B cell (primary cell): ENCODE measurements at regions not wholly inside any gene's neighbourhood (a gene's known extent, or its start where the extent isn't known, plus 50 kb on each side); places are given as distances from the start of the nearest gene placed in this dataset.

Experiments used
- ATAC-seq: fragments of 200-7000 bp; cut with Tn5 transposase; one replicate; pipeline ENCODE4 v1.10.0; 2021; ENCODE audit warnings: low read depth, mild to moderate bottlenecking, moderate number of reproducible peaks, moderate library complexity
- CTCF ChIA-PET: fragments of 350-600 bp; sonication (Branson Sonifier 250); formaldehyde crosslinking; loops from one replicate; lab custom pipeline; 2021; ENCODE audit warnings: antibody characterized with exemption, inconsistent platforms; lab: Charles Lee
- POLR2A ChIA-PET: fragments of 350-600 bp; sonication (Branson Sonifier 250); formaldehyde crosslinking; loops from one replicate; lab custom pipeline; 2021; ENCODE audit warnings: antibody characterized with exemption; lab: Charles Lee
- DNase-seq: peaks from one replicate; pipeline ENCODE4 v3.0.0; 2013
- H2AFZ ChIP-seq: 2 replicates; pipeline ENCODE4 v1.6.1; 2012; ENCODE audit warnings: mild to moderate bottlenecking, low read depth, low read length; ENCODE audit not compliant: insufficient read depth, poor library complexity, severe bottlenecking
- H3K27ac ChIP-seq, 2 donors: 1 replicate in 1 of 2; 2 replicates in 1 of 2; pipeline ENCODE4 v1.5.1; 2012 to 2013; ENCODE audit warnings: low read length in 2 of 2, mild to moderate bottlenecking in 2 of 2, moderate library complexity in 1 of 2
- H3K27me3 ChIP-seq, 4 experiments: fragments of 200-600 bp in 1 of 4; sonication (generic) in 1 of 4; replicated peaks in 1 of 4; 1 replicate in 2 of 4; 2 replicates in 2 of 4; pipeline versions ENCODE4 v1.6.1 to v1.7.0; 2013 to 2016; ENCODE audit warnings: low read length in 3 of 4, mild to moderate bottlenecking in 2 of 4, mixed read lengths in 1 of 4, moderate library complexity in 1 of 4; ENCODE audit not compliant: insufficient read depth in 4 of 4, control insufficient read depth in 3 of 4; ENCODE audit errors: control extremely low read depth in 1 of 4
- H3K36me3 ChIP-seq, 2 experiments: replicated peaks in 1 of 2; 1 replicate in 1 of 2; 2 replicates in 1 of 2; pipeline versions ENCODE4 v1.6.1 to v1.7.1; 2013; ENCODE audit warnings: low read length in 1 of 2; ENCODE audit not compliant: insufficient read depth in 2 of 2, control insufficient read depth in 1 of 2; ENCODE audit errors: control extremely low read depth in 1 of 2, extremely low read depth in 1 of 2
- H3K4me1 ChIP-seq, 2 donors: fragments of 200-600 bp in 1 of 2; sonication (generic) in 1 of 2; 1 replicate in 1 of 2; 2 replicates in 1 of 2; pipeline versions ENCODE4 v1.5.1 to v1.6.1; 2013 to 2017; ENCODE audit warnings: low read length in 2 of 2; ENCODE audit not compliant: control insufficient read depth in 2 of 2, insufficient read depth in 2 of 2
- H3K4me2 ChIP-seq: replicated peaks from 2 replicates; pipeline ENCODE3; 2012; ENCODE audit warnings: mild to moderate bottlenecking, low read depth, low read length; ENCODE audit not compliant: poor library complexity, severe bottlenecking
- H3K4me3 ChIP-seq, 5 experiments: fragments of 200-600 bp in 1 of 5; sonication (generic) in 1 of 5; 1 replicate in 3 of 5; 2 replicates in 2 of 5; pipeline versions ENCODE4 v1.5.1 to v1.7.0; 2011 to 2016; ENCODE audit warnings: low read length in 4 of 5, mild to moderate bottlenecking in 4 of 5, low read depth in 2 of 5, control low read depth in 1 of 5, moderate library complexity in 1 of 5; ENCODE audit not compliant: insufficient read depth in 1 of 5; ENCODE audit errors: control extremely low read depth in 1 of 5, extremely low read depth in 1 of 5
- H3K79me2 ChIP-seq: fragments of 200-600 bp; sonication (generic); one replicate; pipeline ENCODE4 v1.6.0; 2016; ENCODE audit warnings: low read length; ENCODE audit not compliant: control insufficient read depth, insufficient read depth
- H3K9ac ChIP-seq: fragments of 200-600 bp; sonication (generic); 2 replicates; pipeline ENCODE4 v1.6.1; 2017; ENCODE audit warnings: mild to moderate bottlenecking, low read length, moderate library complexity
- H3K9me3 ChIP-seq, 3 donors: one replicate each; pipeline versions ENCODE4 v1.6.1 to v1.7.1; 2013; ENCODE audit warnings: low read length in 2 of 3; ENCODE audit not compliant: control insufficient read depth in 2 of 3, insufficient read depth in 1 of 3; ENCODE audit errors: control extremely low read depth in 1 of 3
- H4K20me1 ChIP-seq: 2 replicates; pipeline ENCODE4 v1.6.0; 2012; ENCODE audit warnings: mild to moderate bottlenecking, low read length; ENCODE audit not compliant: insufficient read depth, control insufficient read depth, poor library complexity, severe bottlenecking
- H3K27ac Mint-ChIP-seq: one replicate; pipeline ENCODE4 v1.8.0; 2021; ENCODE audit warnings: mixed read lengths
- H3K27me3 Mint-ChIP-seq: one replicate; pipeline ENCODE4 v1.8.0; 2021; ENCODE audit warnings: mixed read lengths
- H3K4me1 Mint-ChIP-seq: one replicate; pipeline ENCODE4 v1.8.0; 2021; ENCODE audit warnings: mixed read lengths
- H3K4me3 Mint-ChIP-seq: one replicate; pipeline ENCODE4 v1.8.0; 2021; ENCODE audit warnings: mixed read lengths
- H3K9me3 Mint-ChIP-seq: one replicate; pipeline ENCODE4 v1.8.0; 2022; ENCODE audit warnings: mixed read lengths; ENCODE audit not compliant: insufficient read depth
- EZH2 ChIP-seq: IDR thresholded peaks from 2 replicates; pipeline ENCODE4 v1.6.1; 2012; ENCODE audit warnings: borderline replicate concordance, low read depth, mild to moderate bottlenecking, moderate library complexity, low read length; ENCODE audit not compliant: insufficient read depth, poor library complexity, severe bottlenecking
- WGBS: methylation state at CpG from one replicate; pipeline ENCODE4 v1.1.5; 2013; ENCODE audit warnings: missing lambda C conversion rate; ENCODE audit not compliant: insufficient coverage; 5-methylcytosine and 5-hydroxymethylcytosine counted together
- intact Hi-C: fragments of 100-400 bp; cut with micrococcal nuclease; formaldehyde crosslinking; loops from one replicate; pipeline ENCODE4 v1.10.0; 2022
- TF ChIP-seq, protein P1 (sequence below): fragments of 200-600 bp; IDR thresholded peaks from one replicate; pipeline ENCODE4 v1.8.0; 2022; ENCODE audit warnings: antibody characterized with exemption, mild to moderate bottlenecking

DNA sequence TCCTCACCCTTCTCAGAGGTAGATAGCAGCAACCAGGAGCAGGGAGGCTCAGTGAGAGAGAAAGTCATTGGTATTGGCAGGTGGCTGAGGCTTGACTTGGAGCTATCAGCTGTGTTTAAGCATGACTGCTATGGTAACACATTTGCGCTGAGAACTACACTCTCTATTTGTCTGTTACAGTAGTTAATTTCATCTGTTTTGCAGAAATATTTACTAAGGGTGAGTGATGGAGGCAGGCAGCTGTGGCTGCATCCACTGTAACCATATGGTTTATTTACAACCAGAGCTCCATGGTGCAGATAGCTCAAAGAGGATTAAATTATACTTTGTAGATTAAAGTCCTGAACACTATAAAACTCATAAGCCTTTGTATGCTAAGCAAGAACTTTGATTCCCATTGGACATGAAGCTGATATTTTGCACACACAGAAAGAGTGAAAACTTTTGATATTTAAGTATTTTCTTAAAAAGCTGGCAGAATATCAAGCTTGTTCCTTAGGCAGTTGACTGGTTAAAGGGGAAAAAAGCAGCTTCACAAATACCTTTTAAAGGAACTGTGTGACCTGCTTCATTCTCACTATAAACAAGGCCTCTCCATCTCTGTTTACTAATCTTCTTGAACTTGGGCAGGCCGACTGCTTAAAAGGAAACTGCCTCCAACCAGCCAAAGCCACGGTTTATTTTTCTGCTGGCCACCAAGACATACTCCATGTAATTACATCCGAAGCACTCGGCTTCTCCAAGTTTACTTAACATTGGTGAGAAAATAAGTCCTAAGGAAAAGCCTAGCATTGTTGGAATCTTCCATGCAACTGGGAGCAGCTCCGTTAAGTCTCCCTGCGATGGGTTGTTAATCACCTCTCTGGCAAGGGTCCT is 299.8 kb upstream of the ZFHX3 start:
- no peaks in the 10 kb centered on the region for H3K9me3 ChIP-seq
- H3K4me2 ChIP-seq, result no peak overlapping the region
- no peak overlapping the region for H3K27ac Mint-ChIP-seq
- H3K79me2 ChIP-seq, result no peaks in the 10 kb centered on the region
- intact Hi-C loops, result no loop called here
- no peaks in the 10 kb centered on the region for H3K36me3 ChIP-seq
- no peak overlapping the region for H3K4me3 ChIP-seq
- no peaks in the 10 kb centered on the region for H3K4me1 Mint-ChIP-seq
- no peaks in the 10 kb centered on the region for H3K9me3 Mint-ChIP-seq
- CTCF ChIA-PET, result no interaction called here
- H3K27ac ChIP-seq, result no peak overlapping the region
- 83% methylated on average over 5 of the region's 7 CpGs for WGBS
- ATAC-seq (no peak), DNase-seq (no peak)
- POLR2A ChIA-PET, result no interaction called here
- TF ChIP-seq, protein P1, sequence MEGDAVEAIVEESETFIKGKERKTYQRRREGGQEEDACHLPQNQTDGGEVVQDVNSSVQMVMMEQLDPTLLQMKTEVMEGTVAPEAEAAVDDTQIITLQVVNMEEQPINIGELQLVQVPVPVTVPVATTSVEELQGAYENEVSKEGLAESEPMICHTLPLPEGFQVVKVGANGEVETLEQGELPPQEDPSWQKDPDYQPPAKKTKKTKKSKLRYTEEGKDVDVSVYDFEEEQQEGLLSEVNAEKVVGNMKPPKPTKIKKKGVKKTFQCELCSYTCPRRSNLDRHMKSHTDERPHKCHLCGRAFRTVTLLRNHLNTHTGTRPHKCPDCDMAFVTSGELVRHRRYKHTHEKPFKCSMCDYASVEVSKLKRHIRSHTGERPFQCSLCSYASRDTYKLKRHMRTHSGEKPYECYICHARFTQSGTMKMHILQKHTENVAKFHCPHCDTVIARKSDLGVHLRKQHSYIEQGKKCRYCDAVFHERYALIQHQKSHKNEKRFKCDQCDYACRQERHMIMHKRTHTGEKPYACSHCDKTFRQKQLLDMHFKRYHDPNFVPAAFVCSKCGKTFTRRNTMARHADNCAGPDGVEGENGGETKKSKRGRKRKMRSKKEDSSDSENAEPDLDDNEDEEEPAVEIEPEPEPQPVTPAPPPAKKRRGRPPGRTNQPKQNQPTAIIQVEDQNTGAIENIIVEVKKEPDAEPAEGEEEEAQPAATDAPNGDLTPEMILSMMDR, result no peak
- TF ChIP-seq EZH2, result no peak
- no peaks in the 10 kb centered on the region for H4K20me1 ChIP-seq
- no peaks in the 10 kb centered on the region for H3K27me3 ChIP-seq
- H2AFZ ChIP-seq, result no peak overlapping the region
- H3K4me1 ChIP-seq, result no peaks in the 10 kb centered on the region
- peaks cover 6% of the 10 kb centered on the region for H3K27me3 Mint-ChIP-seq
- no peak overlapping the region for H3K4me3 Mint-ChIP-seq
- H3K9ac ChIP-seq, result no peak overlapping the region

DNA sequence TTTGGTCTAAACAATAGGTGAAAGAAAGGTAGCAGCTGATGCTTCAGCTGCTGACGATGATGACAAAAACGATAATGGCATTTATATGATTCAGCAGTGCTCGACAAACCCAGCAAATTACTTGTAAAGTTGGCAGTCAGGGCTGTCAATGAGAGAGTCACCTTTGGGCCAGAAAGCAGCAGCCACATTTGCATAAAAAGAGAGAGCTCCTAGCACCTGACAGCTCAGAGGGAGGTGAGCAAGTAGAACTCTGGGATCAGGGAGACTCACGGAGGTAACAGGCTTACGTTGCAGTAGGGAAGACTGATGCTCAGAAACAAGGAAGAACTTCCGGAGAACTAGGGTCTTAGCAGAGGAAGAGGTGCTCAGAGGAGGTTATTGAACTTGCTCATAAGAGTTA is 291.9 kb upstream of the ZFHX3 start:
- ATAC-seq, result no peak
- Mint-ChIP-seq H3K27ac (no peak overlapping the region), H3K4me1 (no peaks in the 10 kb centered on the region), H3K27me3 (no peaks in the 10 kb centered on the region), H3K4me3 (no peak overlapping the region), H3K9me3 (no peaks in the 10 kb centered on the region)
- Histone ChIP-seq H3K27me3 (no peaks in the 10 kb centered on the region), H4K20me1 (no peaks in the 10 kb centered on the region), H3K4me3 (no peak overlapping the region), H3K4me1 (no peaks in the 10 kb centered on the region), H2AFZ (no peak overlapping the region), H3K79me2 (no peaks in the 10 kb centered on the region), H3K27ac (no peak overlapping the region), H3K36me3 (no peaks in the 10 kb centered on the region), H3K4me2 (no peak overlapping the region), H3K9me3 (no peaks in the 10 kb centered on the region), H3K9ac (no peak overlapping the region)
- ChIA-PET CTCF (no interaction called here), POLR2A (no interaction called here)
- TF ChIP-seq, protein P1, result no peak
- no peak for TF ChIP-seq EZH2
- DNase-seq, result no peak
- intact Hi-C loops, result no loop called here
- 85% methylated on average over 6 of the region's 6 CpGs for WGBS
